ENCODE measurements at regions not wholly inside any gene's neighbourhood (a gene's known extent, or its start where the extent isn't known, plus 50 kb on each side); places are given as distances from the start of the nearest gene placed in this dataset.

DNA sequence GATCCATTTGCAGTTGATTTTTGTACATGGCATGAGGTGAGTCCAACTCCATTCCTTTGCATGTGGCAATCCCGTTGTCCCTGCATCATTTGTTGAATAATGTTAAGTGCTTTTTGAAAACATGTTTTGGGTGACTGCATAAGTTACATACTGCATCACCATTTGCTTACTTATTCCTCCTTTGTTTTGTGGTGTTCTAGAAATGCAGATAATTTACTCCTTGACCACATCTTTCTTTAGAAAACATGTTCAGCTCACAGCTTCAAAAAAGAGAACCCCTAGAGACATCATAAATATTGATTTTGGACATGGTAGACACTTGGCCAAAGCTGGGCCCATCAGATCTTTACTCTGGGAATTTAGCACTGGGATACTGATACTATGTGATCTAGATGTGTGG, 135.3 kb upstream of the DAZL start:
- TF ChIP-seq, protein P1, sequence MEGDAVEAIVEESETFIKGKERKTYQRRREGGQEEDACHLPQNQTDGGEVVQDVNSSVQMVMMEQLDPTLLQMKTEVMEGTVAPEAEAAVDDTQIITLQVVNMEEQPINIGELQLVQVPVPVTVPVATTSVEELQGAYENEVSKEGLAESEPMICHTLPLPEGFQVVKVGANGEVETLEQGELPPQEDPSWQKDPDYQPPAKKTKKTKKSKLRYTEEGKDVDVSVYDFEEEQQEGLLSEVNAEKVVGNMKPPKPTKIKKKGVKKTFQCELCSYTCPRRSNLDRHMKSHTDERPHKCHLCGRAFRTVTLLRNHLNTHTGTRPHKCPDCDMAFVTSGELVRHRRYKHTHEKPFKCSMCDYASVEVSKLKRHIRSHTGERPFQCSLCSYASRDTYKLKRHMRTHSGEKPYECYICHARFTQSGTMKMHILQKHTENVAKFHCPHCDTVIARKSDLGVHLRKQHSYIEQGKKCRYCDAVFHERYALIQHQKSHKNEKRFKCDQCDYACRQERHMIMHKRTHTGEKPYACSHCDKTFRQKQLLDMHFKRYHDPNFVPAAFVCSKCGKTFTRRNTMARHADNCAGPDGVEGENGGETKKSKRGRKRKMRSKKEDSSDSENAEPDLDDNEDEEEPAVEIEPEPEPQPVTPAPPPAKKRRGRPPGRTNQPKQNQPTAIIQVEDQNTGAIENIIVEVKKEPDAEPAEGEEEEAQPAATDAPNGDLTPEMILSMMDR (IDR thresholded peaks at IDR 0.05; ENCODE audit: insufficient read depth, low read length, severe bottlenecking): no peak
- no peak for FAIRE-seq
- DNase-seq (ENCODE audit: low read depth): peak; percentile 57
- no peaks in the 10 kb centered on the region for H3K27me3 ChIP-seq (ENCODE audit: control insufficient read depth, insufficient read depth, low read length)
- H3K4me3 ChIP-seq (ENCODE audit: low read depth, low read length): no peak overlapping the region
- H3K36me3 ChIP-seq (ENCODE audit: control insufficient read depth, insufficient read depth, low read length): no peaks in the 10 kb centered on the region

DNA sequence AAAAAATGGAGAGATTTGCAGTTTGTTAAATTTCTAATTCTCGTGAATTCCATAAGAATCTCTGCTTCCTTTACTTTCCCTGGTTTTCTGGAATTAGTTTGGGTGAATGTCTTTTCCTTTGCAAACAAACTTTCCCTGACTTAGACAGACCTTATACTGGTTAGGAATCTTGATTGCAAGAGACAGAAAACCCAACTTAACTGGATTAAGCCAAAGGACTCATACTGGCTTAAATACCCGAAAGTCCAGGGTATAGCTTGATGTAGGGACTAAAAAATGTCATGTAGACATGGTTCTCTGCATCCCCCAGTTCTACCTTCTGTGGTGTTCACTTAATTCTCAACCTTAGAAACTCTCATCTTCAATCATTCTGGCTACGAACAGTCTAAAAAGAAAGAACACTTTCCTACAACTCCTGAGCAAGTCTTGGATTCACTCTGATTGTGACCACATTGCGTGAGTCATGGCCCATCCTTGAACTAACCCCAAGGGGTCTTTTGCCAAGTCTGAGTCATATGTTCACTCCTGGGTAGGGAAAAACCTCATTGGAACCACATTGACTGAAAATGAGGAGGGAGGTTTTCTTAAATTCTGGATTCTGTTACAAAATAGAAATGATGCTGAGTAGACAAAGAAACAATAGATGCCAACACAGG, 136.0 kb upstream of the DAZL start:
- DNase-seq (ENCODE audit: low read depth) (peak; percentile 84), FAIRE-seq (no peak)
- Histone ChIP-seq H3K4me3 (ENCODE audit: low read depth, low read length) (no peak overlapping the region), H3K27me3 (ENCODE audit: control insufficient read depth, insufficient read depth, low read length) (no peaks in the 10 kb centered on the region), H3K36me3 (ENCODE audit: control insufficient read depth, insufficient read depth, low read length) (no peaks in the 10 kb centered on the region)
- TF ChIP-seq, protein P1 (IDR thresholded peaks at IDR 0.05; ENCODE audit: insufficient read depth, low read length, severe bottlenecking): no peak

DNA sequence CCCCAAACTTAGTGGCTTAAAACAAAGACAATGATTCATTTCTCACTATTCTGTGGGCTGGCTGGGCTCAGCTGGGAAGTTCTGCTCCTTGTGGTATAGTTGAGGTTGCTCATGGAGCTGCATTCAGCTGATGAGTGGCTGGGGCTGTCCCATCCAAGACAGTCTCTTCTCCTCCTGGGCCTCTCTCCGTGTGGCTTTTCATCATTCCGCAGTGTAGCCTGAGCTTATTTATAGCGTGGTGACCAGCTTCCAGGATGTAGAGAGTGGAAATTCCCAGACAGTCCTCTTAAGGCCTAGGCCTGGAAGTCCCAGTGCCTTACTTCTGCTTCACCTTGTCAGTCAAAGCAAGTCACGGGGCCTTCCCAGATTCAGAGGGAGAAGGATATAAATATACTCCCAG, 136.7 kb upstream of the DAZL start:
- TF ChIP-seq, protein P1 (IDR thresholded peaks at IDR 0.05; ENCODE audit: insufficient read depth, low read length, severe bottlenecking): no peak
- Histone ChIP-seq H3K36me3 (ENCODE audit: control insufficient read depth, insufficient read depth, low read length) (no peaks in the 10 kb centered on the region), H3K4me3 (ENCODE audit: low read depth, low read length) (no peak overlapping the region), H3K27me3 (ENCODE audit: control insufficient read depth, insufficient read depth, low read length) (no peaks in the 10 kb centered on the region)
- DNase-seq (ENCODE audit: low read depth) (no peak), FAIRE-seq (no peak)

DNA sequence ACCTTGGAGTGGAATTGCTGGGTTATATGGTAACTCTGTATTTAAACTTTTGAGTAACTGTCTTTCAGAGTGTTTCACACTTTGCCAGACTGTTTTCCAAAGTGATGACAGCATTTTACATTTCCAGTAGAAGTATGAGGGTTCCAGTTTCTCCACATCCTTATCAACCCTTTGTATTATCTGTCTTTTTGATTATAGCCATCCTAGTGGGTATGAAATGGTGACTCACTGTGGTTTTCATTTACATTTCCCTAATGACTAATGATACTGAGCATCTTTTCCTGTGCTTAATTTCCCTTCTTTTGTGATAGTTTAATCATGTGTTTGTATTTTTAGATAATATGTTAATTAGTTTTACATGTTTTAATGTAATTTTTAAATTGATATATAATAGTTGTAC, 138.1 kb upstream of the DAZL start:
- FAIRE-seq (no peak), DNase-seq (ENCODE audit: low read depth) (peak; percentile 79)

DNA sequence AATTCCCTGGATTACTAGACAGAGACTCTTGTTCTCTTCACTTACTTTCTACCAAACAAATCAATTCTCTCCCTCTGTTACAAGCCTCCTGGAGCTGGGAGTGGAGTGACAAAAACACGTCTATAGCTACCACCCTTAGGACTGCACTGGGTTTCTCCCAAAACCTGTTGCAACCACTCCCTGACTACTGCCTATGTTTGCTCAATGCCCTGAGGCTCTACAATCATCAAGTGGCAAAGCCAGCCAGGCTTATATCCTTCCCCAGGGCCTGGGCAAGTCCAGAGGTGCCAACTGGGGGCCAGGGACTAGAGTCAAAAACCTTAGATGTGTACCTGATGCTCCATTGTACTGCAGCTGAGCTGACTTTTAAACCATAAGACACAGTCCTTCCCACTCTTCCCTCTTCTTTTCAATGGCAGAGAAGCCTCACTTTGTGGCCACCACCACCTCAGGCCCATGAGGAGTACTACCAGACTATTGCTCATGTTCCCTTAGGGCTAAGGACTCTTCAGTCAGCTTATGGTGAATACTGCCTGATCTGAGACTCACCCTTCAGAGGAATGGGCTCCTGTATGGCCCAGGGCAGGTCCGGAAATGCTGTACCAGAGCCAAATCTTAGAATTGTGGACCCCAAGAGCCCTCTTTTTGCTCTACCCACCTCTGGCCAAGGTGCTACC, 125.4 kb upstream of the PLCL2 start:
- DNase-seq (ENCODE audit: low read depth) (peak; percentile 82), FAIRE-seq (no peak)
- H3K36me3 ChIP-seq (ENCODE audit: control insufficient read depth, insufficient read depth, low read length): no peaks in the 10 kb centered on the region
- H3K4me3 ChIP-seq (ENCODE audit: low read depth, low read length): no peak overlapping the region
- TF ChIP-seq, protein P1 (IDR thresholded peaks at IDR 0.05; ENCODE audit: insufficient read depth, low read length, severe bottlenecking): no peak
- no peaks in the 10 kb centered on the region for H3K27me3 ChIP-seq (ENCODE audit: control insufficient read depth, insufficient read depth, low read length)

More for the DNA sequence above, 138.1 kb upstream of the DAZL start:
- TF ChIP-seq, protein P1 (IDR thresholded peaks at IDR 0.05; ENCODE audit: insufficient read depth, low read length, severe bottlenecking): no peak
- Histone ChIP-seq H3K4me3 (ENCODE audit: low read depth, low read length) (no peak overlapping the region), H3K27me3 (ENCODE audit: control insufficient read depth, insufficient read depth, low read length) (no peaks in the 10 kb centered on the region), H3K36me3 (ENCODE audit: control insufficient read depth, insufficient read depth, low read length) (no peaks in the 10 kb centered on the region)
